Fibroblast of villous mesenchyme (primary cell): ENCODE measurements at regions not wholly inside any gene's neighbourhood (a gene's known extent, or its start where the extent isn't known, plus 50 kb on each side); places are given as distances from the start of the nearest gene placed in this dataset.
"Not testable (repeated sequence)": the region's sequence is repeated elsewhere in the genome, so short reads cannot be mapped to it uniquely, and the experiment has no call there.

Experiments
- DNase-seq: peaks from one replicate; pipeline ENCODE4 v3.0.0-alpha.2; 2010; ENCODE audit warnings: low read depth
- H3K4me3 ChIP-seq: 2 replicates; pipeline ENCODE4 v1.5.1; 2011; ENCODE audit warnings: low read depth, mild to moderate bottlenecking, low read length
- CTCF ChIP-seq: IDR thresholded peaks from 2 replicates; pipeline ENCODE4 v1.5.1; 2012; ENCODE audit warnings: low read depth, mild to moderate bottlenecking, low read length; ENCODE audit not compliant: insufficient read depth

- DNase-seq = no peak
- TF ChIP-seq CTCF = no peak
- no peak overlapping the region for H3K4me3 ChIP-seq
Observed at GRCh38 chr5:152572812-152573211, 167.7 kb upstream of the NMUR2 start.

- TF ChIP-seq CTCF = no peak
- no peak overlapping the region for H3K4me3 ChIP-seq
Observed at GRCh38 chr5:152584103-152584502, 179.0 kb upstream of the NMUR2 start.

GRCh38 chr5:152592416-152592815, 187.3 kb upstream of the NMUR2 start:
- no peak for TF ChIP-seq CTCF
- no peak for DNase-seq
- no peak overlapping the region for H3K4me3 ChIP-seq

More at GRCh38 chr5:152584103-152584502, 179.0 kb upstream of the NMUR2 start:
- DNase-seq = no peak

GRCh38 chr5:152593388-152593787, 188.3 kb upstream of the NMUR2 start:
- no peak for DNase-seq
- no peak overlapping the region for H3K4me3 ChIP-seq
- TF ChIP-seq CTCF = no peak

- H3K4me3 ChIP-seq = no peak overlapping the region
- DNase-seq = no peak
- TF ChIP-seq CTCF = no peak
Observed at GRCh38 chr5:152595405-152595804, 190.3 kb upstream of the NMUR2 start.

GRCh38 chr5:152599096-152599495, 194.0 kb upstream of the NMUR2 start:
- H3K4me3 ChIP-seq = no peak overlapping the region
- no peak for TF ChIP-seq CTCF
- no peak for DNase-seq

GRCh38 chr5:152601806-152602732, 197.0 kb upstream of the NMUR2 start:
- no peak overlapping the region for H3K4me3 ChIP-seq
- no peak for DNase-seq
- no peak for TF ChIP-seq CTCF

GRCh38 chr5:152606050-152606449, 201.0 kb upstream of the NMUR2 start:
- not testable (repeated sequence) for DNase-seq, H3K4me3 ChIP-seq
